Glutamatergic neuron (in vitro differentiated cells): ENCODE measurements at regions not wholly inside any gene's neighbourhood (a gene's known extent, or its start where the extent isn't known, plus 50 kb on each side); places are given as distances from the start of the nearest gene placed in this dataset.
"Not testable (repeated sequence)": the region's sequence is repeated elsewhere in the genome, so short reads cannot be mapped to it uniquely, and the experiment has no call there.

Source experiments
- DNase-seq: peaks from one replicate; pipeline ENCODE4 v3.0.0; 2022
- H3K27ac Mint-ChIP-seq: one replicate; pipeline ENCODE4 v1.8.0; 2020; ENCODE audit warnings: mild to moderate bottlenecking, mixed read lengths, inconsistent platforms; ENCODE audit not compliant: unreplicated experiment
- H3K27me3 Mint-ChIP-seq: one replicate; pipeline ENCODE4 v1.8.0; 2020; ENCODE audit warnings: mild to moderate bottlenecking, moderate library complexity, mixed read lengths, inconsistent platforms; ENCODE audit not compliant: unreplicated experiment
- H3K36me3 Mint-ChIP-seq: one replicate; pipeline ENCODE4 v1.8.0; 2020; ENCODE audit warnings: mild to moderate bottlenecking, mixed read lengths, inconsistent platforms; ENCODE audit not compliant: unreplicated experiment
- H3K4me1 Mint-ChIP-seq: one replicate; pipeline ENCODE4 v1.8.0; 2020; ENCODE audit warnings: mild to moderate bottlenecking, low read depth, mixed read lengths, inconsistent platforms; ENCODE audit not compliant: unreplicated experiment
- H3K4me3 Mint-ChIP-seq: one replicate; pipeline ENCODE4 v1.8.0; 2020; ENCODE audit warnings: mild to moderate bottlenecking, mixed read lengths, inconsistent platforms; ENCODE audit not compliant: unreplicated experiment
- H3K9me3 Mint-ChIP-seq: one replicate; pipeline ENCODE4 v1.8.0; 2020; ENCODE audit warnings: mild to moderate bottlenecking, moderate library complexity, mixed read lengths, inconsistent platforms; ENCODE audit not compliant: unreplicated experiment
- CTCF ChIP-seq: fragments of 200-600 bp; sonication (generic); IDR thresholded peaks from one replicate; pipeline ENCODE4 v1.5.0; 2021; ENCODE audit not compliant: partially characterized antibody, unreplicated experiment

GRCh38 chr4:77352192-77352591 lies 195.2 kb downstream of the CCNG2 start:
- Mint-ChIP-seq H3K27ac (no peak overlapping the region), H3K27me3 (no peaks in the 10 kb centered on the region), H3K9me3 (peaks cover 1% of the 10 kb centered on the region), H3K4me1 (no peaks in the 10 kb centered on the region), H3K4me3 (no peak overlapping the region), H3K36me3 (no peaks in the 10 kb centered on the region)
- DNase-seq: no peak
- no peak for TF ChIP-seq CTCF

GRCh38 chr4:77353724-77354315 lies 196.8 kb downstream of the CCNG2 start:
- H3K9me3 Mint-ChIP-seq, H3K4me3 Mint-ChIP-seq, H3K4me1 Mint-ChIP-seq, H3K27ac Mint-ChIP-seq, H3K36me3 Mint-ChIP-seq, DNase-seq, H3K27me3 Mint-ChIP-seq: not testable (repeated sequence)

- TF ChIP-seq CTCF: no peak
- Mint-ChIP-seq H3K27me3 (no peaks in the 10 kb centered on the region), H3K4me1 (no peaks in the 10 kb centered on the region), H3K36me3 (no peaks in the 10 kb centered on the region), H3K27ac (no peak overlapping the region), H3K9me3 (peaks cover 1% of the 10 kb centered on the region), H3K4me3 (no peak overlapping the region)
- no peak for DNase-seq
These were observed 197.5 kb downstream of the CCNG2 start for GRCh38 chr4:77354550-77354949.

- H3K36me3 Mint-ChIP-seq: no peaks in the 10 kb centered on the region
- no peak overlapping the region for H3K4me3 Mint-ChIP-seq
- no peaks in the 10 kb centered on the region for H3K4me1 Mint-ChIP-seq
- no peak overlapping the region for H3K27ac Mint-ChIP-seq
- DNase-seq: no peak
- peaks cover 1% of the 10 kb centered on the region for H3K9me3 Mint-ChIP-seq
- no peak for TF ChIP-seq CTCF
- no peaks in the 10 kb centered on the region for H3K27me3 Mint-ChIP-seq
These were observed 198.7 kb downstream of the CCNG2 start for GRCh38 chr4:77355731-77356130.

- Mint-ChIP-seq H3K4me1 (no peaks in the 10 kb centered on the region), H3K9me3 (no peaks in the 10 kb centered on the region), H3K27me3 (no peaks in the 10 kb centered on the region), H3K4me3 (no peak overlapping the region), H3K36me3 (no peaks in the 10 kb centered on the region), H3K27ac (no peak overlapping the region)
- peak; percentile 71 for TF ChIP-seq CTCF
- DNase-seq: no peak
These were observed 201.4 kb downstream of the CCNG2 start for GRCh38 chr4:77358315-77358928.
